HG03039 (cell line): ENCODE measurements at regions not wholly inside any gene's neighbourhood (a gene's known extent, or its start where the extent isn't known, plus 50 kb on each side); places are given as distances from the start of the nearest gene placed in this dataset.
"Not testable (repeated sequence)": the region's sequence is repeated elsewhere in the genome, so short reads cannot be mapped to it uniquely, and the experiment has no call there.

Source experiments
- ATAC-seq: cut with Tn5 transposase; IDR thresholded peaks from one replicate; pipeline ENCODE4 v1.9.1; 2021; ENCODE audit warnings: mild to moderate bottlenecking, moderate library complexity; ENCODE audit not compliant: unreplicated experiment

GRCh38 chr15:37397266-37398022, 297.1 kb upstream of the MEIS2 start:
- no peak for ATAC-seq

- ATAC-seq, result no peak
Measured at GRCh38 chr15:37416103-37416502, 315.8 kb upstream of the MEIS2 start.

DNA sequence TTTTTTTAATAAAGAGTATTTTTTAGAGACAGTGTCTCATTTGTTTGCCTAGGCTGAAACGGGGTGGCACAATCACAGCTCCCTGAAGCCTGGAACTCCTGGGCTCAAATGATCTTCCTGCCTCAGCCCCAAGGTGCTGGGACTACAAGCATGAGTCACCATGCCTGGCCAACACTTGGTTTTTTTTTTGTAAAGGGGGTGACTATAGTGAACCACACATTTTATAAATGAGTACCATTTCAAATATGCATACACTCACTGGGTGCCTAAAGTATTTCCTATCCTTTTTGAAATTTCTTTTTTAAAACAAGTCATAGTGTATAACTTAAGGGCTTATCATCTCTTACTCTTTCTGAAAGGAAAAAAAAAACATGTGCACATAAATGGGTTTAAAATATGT, 325.2 kb upstream of the MEIS2 start:
- no peak for ATAC-seq

DNA sequence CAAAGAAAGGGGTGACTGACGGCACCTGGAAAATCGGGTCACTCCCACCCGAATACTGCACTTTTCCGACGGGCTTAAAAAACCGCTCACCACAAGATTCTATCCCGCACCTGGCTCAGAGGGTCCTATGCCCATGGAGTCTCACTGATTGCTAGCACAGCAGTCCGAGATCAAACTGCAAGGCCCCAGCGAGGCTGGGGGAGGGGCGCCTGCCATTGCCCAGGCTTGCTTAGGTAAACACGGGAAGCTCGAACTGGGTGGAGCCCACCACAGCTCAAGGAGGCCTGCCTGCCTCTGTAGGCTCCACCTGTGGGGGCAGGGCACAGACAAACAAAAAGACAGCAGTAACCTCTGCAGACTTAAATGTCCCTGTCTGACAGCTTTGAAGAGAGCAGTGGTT, 327.0 kb upstream of the MEIS2 start:
- ATAC-seq, result not testable (repeated sequence)

DNA sequence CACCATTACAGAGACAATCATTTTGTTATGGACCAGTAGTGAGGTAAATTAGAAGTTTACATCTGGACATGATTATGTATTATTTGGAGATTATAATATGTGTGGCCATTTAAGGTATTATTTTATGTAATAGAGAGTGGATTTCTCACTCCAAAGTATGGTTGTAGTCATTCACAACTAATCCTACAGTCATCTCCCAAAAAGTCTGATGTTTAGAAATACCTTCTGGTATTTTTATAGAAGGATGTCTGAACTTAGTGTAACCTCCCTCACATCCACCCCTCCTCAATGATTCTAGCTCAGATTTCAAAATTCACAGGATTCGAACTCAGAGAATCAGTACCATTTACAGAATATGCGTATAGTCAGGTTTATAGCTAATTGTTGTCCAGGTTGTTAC, 346.6 kb upstream of the MEIS2 start:
- no peak for ATAC-seq

DNA sequence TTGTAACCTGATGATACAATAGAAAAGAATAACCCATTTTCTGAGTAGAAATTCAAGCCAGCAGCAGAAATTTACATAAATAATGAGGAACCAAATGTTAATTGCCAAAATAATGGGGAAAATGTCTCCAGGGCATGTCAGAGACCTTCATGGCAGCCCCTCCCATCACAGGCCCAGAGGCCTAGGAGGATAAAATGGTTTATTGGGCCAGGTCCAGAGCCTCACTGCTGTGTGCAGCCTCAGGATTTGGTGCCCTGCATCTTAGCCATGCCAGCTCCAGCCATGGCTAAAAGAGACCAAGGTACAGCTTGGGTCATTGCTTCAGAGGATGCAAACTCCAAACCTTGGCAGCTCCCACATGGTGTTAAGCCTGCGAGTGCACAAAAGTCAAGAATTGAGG, 352.1 kb upstream of the MEIS2 start:
- ATAC-seq, result no peak

DNA sequence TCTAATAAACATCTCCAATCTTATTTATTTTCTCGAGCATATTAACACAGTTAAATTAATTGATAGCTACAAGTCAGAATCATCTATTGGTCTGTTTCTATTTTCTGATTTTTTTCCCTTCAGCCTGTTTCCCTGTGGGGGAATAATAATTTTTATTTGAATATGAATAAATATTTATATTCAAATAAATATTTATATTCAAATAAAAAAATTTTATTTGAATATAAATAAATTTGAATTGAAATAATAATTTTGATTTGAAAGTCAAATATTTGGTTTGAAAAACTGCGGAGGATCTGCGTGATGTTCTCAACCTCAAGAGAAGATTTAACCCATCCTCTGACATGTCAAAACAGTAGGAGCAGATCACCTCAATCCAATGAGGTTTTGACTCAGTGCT, 380.1 kb upstream of the MEIS2 start:
- no peak for ATAC-seq

GRCh38 chr15:37481126-37481525, 380.8 kb upstream of the MEIS2 start:
- no peak for ATAC-seq

DNA sequence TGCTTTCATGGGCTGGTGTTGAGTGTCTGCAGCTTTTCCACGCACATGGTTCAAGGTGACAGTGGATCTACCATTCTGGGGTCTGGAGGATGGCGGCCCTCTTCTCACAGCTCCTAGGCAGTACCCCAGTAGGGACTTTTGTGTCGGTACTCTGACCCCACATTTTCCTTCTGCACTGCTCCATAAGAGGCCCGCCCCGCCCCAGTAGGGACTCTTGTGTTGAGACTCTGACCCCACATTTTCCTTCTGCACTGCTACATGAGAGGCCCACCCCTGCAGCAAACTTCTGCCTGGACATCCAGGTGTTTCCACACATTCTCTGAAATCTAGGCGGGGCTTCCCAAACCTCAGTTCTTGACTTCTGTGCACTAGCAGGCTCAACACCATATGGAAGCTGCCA, 383.4 kb upstream of the MEIS2 start:
- no peak for ATAC-seq

DNA sequence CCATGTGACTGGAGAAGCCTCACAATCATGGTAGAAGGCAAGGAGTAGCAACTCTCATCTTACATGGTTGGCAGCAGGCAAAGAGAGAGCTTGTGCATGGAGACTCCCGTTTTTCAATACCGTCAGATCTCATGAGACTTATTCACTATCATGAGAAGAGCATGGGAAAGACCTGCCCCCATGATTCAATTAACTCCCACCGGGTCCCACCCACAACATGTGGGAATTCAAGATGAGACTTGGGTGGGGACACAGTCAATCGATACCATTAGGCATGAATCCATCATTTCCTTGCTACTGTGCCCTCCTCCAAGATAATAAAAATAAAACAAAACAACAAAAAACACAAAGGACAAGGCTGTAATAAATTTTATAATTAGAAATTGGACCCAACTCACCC, 384.7 kb upstream of the MEIS2 start:
- ATAC-seq, result no peak

DNA sequence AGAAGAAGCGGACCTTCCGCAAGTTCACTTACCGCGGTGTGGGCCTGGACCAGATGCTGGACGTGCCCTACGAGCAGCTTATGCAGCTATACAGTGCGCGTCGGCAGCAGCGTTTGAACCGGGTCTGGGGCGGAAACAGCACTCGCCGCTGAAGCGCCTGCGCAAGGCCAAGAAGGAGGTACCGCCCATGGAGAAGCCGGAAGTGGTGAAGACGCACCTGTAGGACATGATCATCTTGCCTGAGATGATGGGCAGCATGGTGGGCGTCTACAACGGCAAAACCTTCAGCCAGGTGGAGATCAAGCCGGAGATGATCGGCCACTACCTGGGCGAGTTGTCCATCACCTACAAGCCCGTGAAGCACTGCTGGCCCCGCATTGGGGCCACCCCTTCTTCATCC, 390.4 kb upstream of the MEIS2 start:
- ATAC-seq, result no peak

GRCh38 chr15:37516621-37517020, 416.3 kb upstream of the MEIS2 start:
- no peak for ATAC-seq

DNA sequence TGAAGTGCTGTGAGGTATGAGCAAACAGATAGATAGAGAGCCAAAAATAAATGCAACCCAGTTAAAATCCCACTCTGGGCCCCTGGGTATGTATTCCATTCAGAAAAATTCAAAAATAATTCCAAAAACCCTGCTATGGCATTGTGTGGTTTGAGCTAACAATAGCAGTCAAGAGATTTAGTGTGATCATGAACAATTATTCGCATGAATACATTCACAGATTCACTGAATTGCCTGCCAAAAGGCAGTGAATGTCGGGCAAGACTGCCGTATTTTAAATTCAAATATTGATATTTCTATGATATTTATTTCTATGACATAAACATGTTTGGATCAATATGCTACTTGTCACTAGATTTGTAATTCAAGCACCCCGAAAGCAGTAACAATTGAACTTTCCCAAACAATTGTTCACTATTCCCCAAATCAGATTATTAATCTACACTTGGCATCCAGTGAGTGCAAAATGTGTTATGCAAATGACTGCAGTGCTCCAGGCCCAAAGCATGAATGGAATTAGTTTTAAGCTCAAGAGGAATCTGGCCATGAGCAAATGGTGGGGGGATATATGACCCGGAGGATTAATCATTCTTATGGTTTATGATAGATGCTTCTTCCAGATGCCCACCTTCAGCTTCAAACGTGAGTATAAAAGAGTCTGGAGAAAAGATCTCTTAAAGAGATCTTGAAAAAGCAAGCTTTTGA, 417.0 kb upstream of the MEIS2 start:
- ATAC-seq, result no peak

DNA sequence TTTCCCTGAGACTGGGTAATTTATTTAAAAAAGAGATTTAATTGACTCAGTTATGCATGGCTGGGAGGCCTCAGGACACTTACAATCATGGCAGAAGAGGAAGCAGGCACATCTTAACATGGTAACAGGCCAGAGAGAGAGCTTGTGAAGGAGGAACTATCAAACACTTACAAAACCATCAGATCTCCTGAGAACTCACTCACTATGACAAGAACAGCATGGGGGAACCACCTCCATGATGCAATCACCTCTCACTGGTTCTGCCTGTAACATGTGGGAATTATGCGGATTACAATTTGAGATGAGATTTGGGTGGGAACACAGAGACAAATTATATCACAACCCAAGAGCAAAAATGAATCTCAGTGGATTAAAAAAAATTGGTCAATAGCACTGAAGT, 416.0 kb upstream of the TMCO5A start:
- no peak for ATAC-seq

DNA sequence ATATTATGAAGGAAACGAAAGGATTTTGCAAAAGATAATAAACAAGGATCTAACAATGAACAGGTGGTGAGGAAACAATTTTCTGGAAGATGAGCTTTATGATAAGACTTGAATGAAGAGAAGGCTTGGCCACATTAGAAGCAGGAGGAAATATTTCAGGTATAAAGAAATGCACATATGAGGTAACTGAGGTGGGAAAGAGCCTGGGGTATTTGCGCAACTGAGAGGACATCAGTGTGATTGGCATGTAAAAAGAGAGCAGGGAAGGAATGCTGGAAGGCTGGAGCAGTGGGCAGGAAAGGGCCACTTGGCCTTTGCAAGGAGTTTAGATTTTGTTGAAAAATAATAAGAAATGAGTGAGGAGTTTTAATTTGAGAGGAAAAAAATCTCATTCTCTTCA, 414.4 kb upstream of the TMCO5A start:
- ATAC-seq, result no peak

DNA sequence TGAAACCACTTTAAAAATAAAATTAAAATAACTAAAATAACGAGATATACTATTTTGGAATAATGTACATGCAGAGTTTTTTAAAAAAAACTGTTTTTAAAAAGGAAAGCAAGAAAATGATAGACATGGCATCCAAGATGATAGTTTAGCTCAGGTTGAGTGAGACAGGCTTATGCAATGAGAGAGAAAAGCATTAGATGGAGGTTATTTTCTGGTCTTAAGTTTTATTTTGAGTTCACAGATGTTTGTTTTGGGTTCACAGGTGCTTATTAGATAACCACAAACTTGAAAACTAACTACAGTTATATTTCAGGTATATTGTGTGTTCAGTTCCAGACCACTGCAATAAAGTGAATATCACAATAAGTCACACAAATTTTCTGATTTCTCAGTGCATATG, 413.6 kb upstream of the TMCO5A start:
- no peak for ATAC-seq

- no peak for ATAC-seq
Measured at GRCh38 chr15:37524601-37525000, 409.8 kb upstream of the TMCO5A start.

- no peak for ATAC-seq
Measured at GRCh38 chr15:37528432-37528831, 406.0 kb upstream of the TMCO5A start.

- ATAC-seq, result no peak
Measured at GRCh38 chr15:37536967-37537605, 397.4 kb upstream of the TMCO5A start.

DNA sequence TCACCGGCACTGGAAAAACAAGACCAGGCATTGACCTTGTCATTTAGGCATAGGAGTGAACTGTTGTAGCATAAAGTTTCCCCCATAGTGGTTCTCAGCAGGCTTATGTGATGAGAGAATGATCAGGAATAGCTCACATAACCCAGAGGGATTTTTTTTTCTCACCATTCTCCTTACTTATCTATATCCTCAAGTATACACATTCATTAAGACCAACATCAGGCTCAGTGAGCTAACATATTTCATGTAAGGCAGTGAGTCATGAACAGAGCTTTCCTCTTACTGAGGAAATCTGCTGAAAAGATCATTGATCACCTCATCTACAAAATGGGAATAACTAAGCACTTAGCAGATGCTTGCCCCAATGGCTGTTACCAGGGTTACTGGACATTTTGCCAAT, 396.6 kb upstream of the TMCO5A start:
- ATAC-seq, result no peak

GRCh38 chr15:37548116-37548515, 386.3 kb upstream of the TMCO5A start:
- ATAC-seq, result no peak

DNA sequence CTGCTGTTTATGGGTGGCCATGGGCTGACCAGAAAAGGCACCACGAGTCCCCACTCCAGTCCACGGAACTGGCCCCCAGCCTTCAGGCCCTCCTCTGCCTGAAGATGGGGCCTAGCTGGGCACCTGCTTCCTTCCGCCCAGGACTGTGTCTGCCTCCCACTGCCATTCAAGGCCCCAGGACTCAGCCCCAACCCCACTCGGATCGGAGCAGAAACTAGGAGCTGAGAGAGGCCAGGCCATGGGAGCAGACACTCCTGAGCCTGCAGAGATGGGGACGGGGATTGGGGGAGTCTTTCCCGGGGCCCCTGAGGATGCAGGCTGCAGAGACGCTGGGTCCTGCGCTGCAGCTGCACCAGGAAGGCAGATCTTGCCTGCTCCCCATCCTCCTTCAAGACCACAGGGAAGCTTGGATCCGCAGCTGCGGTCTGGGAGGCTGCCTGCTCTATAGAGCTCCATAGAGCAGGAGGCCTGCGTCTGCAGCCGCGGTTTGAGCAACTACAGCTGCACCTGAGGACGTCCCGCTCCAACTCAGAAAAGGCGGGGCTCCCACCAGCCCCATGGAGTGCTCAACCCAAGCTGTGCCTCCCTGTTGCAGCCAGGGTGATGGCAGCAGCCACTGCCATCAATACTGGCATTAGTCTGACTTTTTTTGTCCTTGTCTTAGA, 383.9 kb upstream of the TMCO5A start:
- no peak for ATAC-seq
